HG03575 (cell line): ENCODE measurements at regions not wholly inside any gene's neighbourhood (a gene's known extent, or its start where the extent isn't known, plus 50 kb on each side); places are given as distances from the start of the nearest gene placed in this dataset.
"Not testable (repeated sequence)": the region's sequence is repeated elsewhere in the genome, so short reads cannot be mapped to it uniquely, and the experiment has no call there.

Source experiments
- ATAC-seq: cut with Tn5 transposase; IDR thresholded peaks from one replicate; pipeline ENCODE4 v1.9.1; 2021; ENCODE audit not compliant: unreplicated experiment, insufficient number of reproducible peaks, low FRiP score; ENCODE audit errors: extremely low read depth

- no peak for ATAC-seq
Observed at GRCh38 chr4:186946136-186946535, 222.5 kb upstream of the FAT1 start.

GRCh38 chr4:186946682-186947294 is 223.1 kb upstream of the FAT1 start:
- no peak for ATAC-seq

- no peak for ATAC-seq
Observed at GRCh38 chr4:186948361-186949242, 224.9 kb upstream of the FAT1 start.

- ATAC-seq: no peak
Observed at GRCh38 chr4:186949847-186950246, 226.2 kb upstream of the FAT1 start.

GRCh38 chr4:186952709-186953108 is 229.1 kb upstream of the FAT1 start:
- ATAC-seq: no peak

GRCh38 chr4:186953599-186954260 is 230.1 kb upstream of the FAT1 start:
- ATAC-seq: no peak

- ATAC-seq: no peak
Observed at GRCh38 chr4:186954509-186954908, 230.9 kb upstream of the FAT1 start.

GRCh38 chr4:186954956-186955355 is 231.3 kb upstream of the FAT1 start:
- ATAC-seq: no peak

GRCh38 chr4:186957952-186958555 is 234.4 kb upstream of the FAT1 start:
- no peak for ATAC-seq

- ATAC-seq: no peak
Observed at GRCh38 chr4:186958726-186959350, 235.2 kb upstream of the FAT1 start.

- no peak for ATAC-seq
Observed at GRCh38 chr4:186979961-186980745, 256.5 kb upstream of the FAT1 start.

- ATAC-seq: no peak
Observed at GRCh38 chr4:186981161-186981560, 257.5 kb upstream of the FAT1 start.

- no peak for ATAC-seq
Observed at GRCh38 chr4:186982160-186982559, 258.5 kb upstream of the FAT1 start.

GRCh38 chr4:186984105-186984644 is 260.5 kb upstream of the FAT1 start:
- ATAC-seq: no peak

- no peak for ATAC-seq
Observed at GRCh38 chr4:186999686-187000085, 276.0 kb upstream of the FAT1 start.

GRCh38 chr4:187000281-187000680 is 276.6 kb upstream of the FAT1 start:
- no peak for ATAC-seq

GRCh38 chr4:187002133-187002532 is 278.5 kb upstream of the FAT1 start:
- ATAC-seq: not testable (repeated sequence)

- no peak for ATAC-seq
Observed at GRCh38 chr4:187004628-187005027, 281.0 kb upstream of the FAT1 start.
